HEK293 (cell line): ENCODE measurements at regions not wholly inside any gene's neighbourhood (a gene's known extent, or its start where the extent isn't known, plus 50 kb on each side); places are given as distances from the start of the nearest gene placed in this dataset.
"Not testable (repeated sequence)": the region's sequence is repeated elsewhere in the genome, so short reads cannot be mapped to it uniquely, and the experiment has no call there.

Source experiments
- MEIS1 ChIP-seq: sonication (generic); formaldehyde crosslinking; IDR thresholded peaks from 2 replicates; pipeline ENCODE4 v1.8.1; 2022; ENCODE audit warnings: missing genetic modification reagents, mild to moderate bottlenecking, borderline replicate concordance
- TRIM28 ChIP-seq: IDR thresholded peaks from 2 replicates; pipeline ENCODE4 v1.6.1; 2011; ENCODE audit warnings: low read length, control low read depth, borderline replicate concordance
- ZNF133 ChIP-seq: fragments of 450-650 bp; formaldehyde crosslinking; IDR thresholded peaks from 2 replicates; pipeline ENCODE4 v1.5.1; 2016; ENCODE audit warnings: missing biosample characterization, missing genetic modification characterization
- ZNF140 ChIP-seq: fragments of 450-650 bp; formaldehyde crosslinking; IDR thresholded peaks from 2 replicates; pipeline ENCODE4 v1.5.1; 2016; ENCODE audit warnings: missing biosample characterization, missing genetic modification characterization
- ZNF24 ChIP-seq: fragments of 450-650 bp; formaldehyde crosslinking; IDR thresholded peaks from 2 replicates; pipeline ENCODE4 v1.5.1; 2016; ENCODE audit warnings: missing biosample characterization, missing genetic modification characterization
- ZNF501 ChIP-seq: fragments of 450-650 bp; formaldehyde crosslinking; IDR thresholded peaks from 2 replicates; pipeline ENCODE4 v1.5.1; 2016; ENCODE audit warnings: missing biosample characterization, missing genetic modification characterization
- ZNF664 ChIP-seq: fragments of 450-650 bp; formaldehyde crosslinking; IDR thresholded peaks from 2 replicates; pipeline ENCODE4 v1.5.1; 2016; ENCODE audit warnings: missing biosample characterization, missing genetic modification characterization
- TF ChIP-seq, protein P1 (sequence below): fragments of 450-650 bp; formaldehyde crosslinking; IDR thresholded peaks from 2 replicates; pipeline ENCODE4 v1.5.1; 2016; ENCODE audit warnings: missing biosample characterization, missing genetic modification characterization

DNA sequence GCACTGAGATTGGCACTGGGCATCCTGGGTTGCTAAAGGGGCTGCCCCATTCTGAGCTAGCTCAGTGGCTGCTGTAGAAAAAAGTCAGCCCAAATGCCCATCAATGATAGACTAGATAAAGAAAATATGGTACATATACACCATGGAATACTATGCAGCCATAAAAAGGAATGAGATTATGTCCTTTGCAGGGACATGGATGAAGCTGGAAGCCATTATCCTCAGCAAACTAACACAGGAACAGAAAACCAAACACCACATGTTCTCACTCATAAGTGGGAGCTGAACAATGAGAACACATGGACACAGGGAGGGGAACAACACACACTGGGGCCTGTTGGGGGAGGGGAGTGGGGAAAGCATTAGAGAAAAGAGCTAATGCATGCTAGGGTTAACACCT, 185.3 kb upstream of the JUN start:
- TF ChIP-seq MEIS1; ZNF140 (tag by site-specific recombination); ZNF133 (tag by site-specific recombination); ZNF664 (tag by site-specific recombination); TRIM28; ZNF24; ZNF501: not testable (repeated sequence)
- TF ChIP-seq, protein P1, sequence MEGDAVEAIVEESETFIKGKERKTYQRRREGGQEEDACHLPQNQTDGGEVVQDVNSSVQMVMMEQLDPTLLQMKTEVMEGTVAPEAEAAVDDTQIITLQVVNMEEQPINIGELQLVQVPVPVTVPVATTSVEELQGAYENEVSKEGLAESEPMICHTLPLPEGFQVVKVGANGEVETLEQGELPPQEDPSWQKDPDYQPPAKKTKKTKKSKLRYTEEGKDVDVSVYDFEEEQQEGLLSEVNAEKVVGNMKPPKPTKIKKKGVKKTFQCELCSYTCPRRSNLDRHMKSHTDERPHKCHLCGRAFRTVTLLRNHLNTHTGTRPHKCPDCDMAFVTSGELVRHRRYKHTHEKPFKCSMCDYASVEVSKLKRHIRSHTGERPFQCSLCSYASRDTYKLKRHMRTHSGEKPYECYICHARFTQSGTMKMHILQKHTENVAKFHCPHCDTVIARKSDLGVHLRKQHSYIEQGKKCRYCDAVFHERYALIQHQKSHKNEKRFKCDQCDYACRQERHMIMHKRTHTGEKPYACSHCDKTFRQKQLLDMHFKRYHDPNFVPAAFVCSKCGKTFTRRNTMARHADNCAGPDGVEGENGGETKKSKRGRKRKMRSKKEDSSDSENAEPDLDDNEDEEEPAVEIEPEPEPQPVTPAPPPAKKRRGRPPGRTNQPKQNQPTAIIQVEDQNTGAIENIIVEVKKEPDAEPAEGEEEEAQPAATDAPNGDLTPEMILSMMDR (tag by site-specific recombination) = not testable (repeated sequence)
